HUES48 (cell line): ENCODE measurements at regions not wholly inside any gene's neighbourhood (a gene's known extent, or its start where the extent isn't known, plus 50 kb on each side); places are given as distances from the start of the nearest gene placed in this dataset.
A peak's percentile ranks its signal among the peaks of the same experiment; 100 is the strongest.

Source experiments
- H3K27ac ChIP-seq: one replicate; pipeline ENCODE4 v1.7.0; 2013; ENCODE audit warnings: low read depth, low read length, inconsistent platforms
- H3K27me3 ChIP-seq: 2 replicates; pipeline ENCODE4 v1.6.1; 2013; ENCODE audit warnings: mild to moderate bottlenecking, low read length; ENCODE audit not compliant: control insufficient read depth, insufficient read depth
- H3K36me3 ChIP-seq: 2 replicates; pipeline ENCODE4 v1.6.1; 2013; ENCODE audit warnings: low read length; ENCODE audit not compliant: control insufficient read depth, insufficient read depth
- H3K4me1 ChIP-seq: 2 replicates; pipeline ENCODE4 v1.6.1; 2013; ENCODE audit warnings: mild to moderate bottlenecking, low read length; ENCODE audit not compliant: control insufficient read depth, insufficient read depth
- H3K4me3 ChIP-seq: 2 replicates; pipeline ENCODE4 v1.5.1; 2013; ENCODE audit warnings: mild to moderate bottlenecking, low read depth, low read length
- H3K9ac ChIP-seq: 2 replicates; pipeline ENCODE4 v1.6.1; 2013; ENCODE audit warnings: mild to moderate bottlenecking, low read depth, low read length, moderate library complexity
- H3K9me3 ChIP-seq: 2 replicates; pipeline ENCODE4 v1.6.1; 2013; ENCODE audit warnings: low read length; ENCODE audit not compliant: control insufficient read depth, insufficient read depth

DNA sequence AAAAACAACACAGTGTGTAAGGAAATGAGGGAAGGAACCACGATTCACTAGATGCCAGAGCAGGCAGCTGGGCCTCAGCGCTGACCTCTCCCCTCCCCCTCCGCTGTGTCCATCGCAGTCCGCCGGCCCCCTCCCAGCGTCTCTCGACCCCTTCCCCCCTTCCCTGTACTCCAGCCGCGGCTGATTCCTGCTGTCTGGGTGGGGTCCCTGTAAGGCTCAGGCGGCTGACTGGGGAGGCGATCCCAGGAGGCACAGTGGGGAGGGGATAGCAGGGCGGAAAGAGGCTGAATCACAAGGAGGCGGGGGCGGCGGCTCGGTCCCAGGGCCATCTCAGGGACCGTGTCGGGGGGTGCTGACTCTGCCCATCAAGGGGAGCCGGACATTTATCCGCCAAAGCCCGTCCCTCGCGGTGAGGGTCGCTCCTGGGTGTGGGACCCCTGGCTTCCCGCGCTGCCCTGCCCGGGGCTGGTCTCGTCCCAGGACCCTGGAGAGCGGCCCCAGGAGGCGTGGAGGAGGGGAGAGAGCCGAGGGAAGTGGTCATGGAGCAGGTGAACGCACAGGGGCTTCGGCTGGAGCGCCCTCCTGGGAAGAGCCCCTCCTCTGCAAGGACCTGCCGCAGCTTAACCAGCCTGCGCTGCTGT lies 241.9 kb downstream of the PTPRU start:
- H3K9ac ChIP-seq: no peak overlapping the region
- H3K9me3 ChIP-seq: no peaks in the 10 kb centered on the region
- H3K4me1 ChIP-seq: peaks cover 9% of the 10 kb centered on the region
- H3K27me3 ChIP-seq: no peaks in the 10 kb centered on the region
- H3K27ac ChIP-seq: no peak overlapping the region
- H3K36me3 ChIP-seq: no peaks in the 10 kb centered on the region
- H3K4me3 ChIP-seq: peak overlapping the region; percentile 52

GRCh38 chr1:29475326-29475725 lies 239.0 kb downstream of the PTPRU start:
- no peak overlapping the region for H3K9ac ChIP-seq
- peaks cover 9% of the 10 kb centered on the region for H3K4me1 ChIP-seq
- no peak overlapping the region for H3K27ac ChIP-seq
- no peaks in the 10 kb centered on the region for H3K36me3 ChIP-seq
- H3K9me3 ChIP-seq: no peaks in the 10 kb centered on the region
- no peaks in the 10 kb centered on the region for H3K27me3 ChIP-seq
- no peak overlapping the region for H3K4me3 ChIP-seq

GRCh38 chr1:29474274-29475244 lies 238.2 kb downstream of the PTPRU start:
- no peak overlapping the region for H3K27ac ChIP-seq
- H3K9ac ChIP-seq: no peak overlapping the region
- no peaks in the 10 kb centered on the region for H3K9me3 ChIP-seq
- H3K27me3 ChIP-seq: no peaks in the 10 kb centered on the region
- no peaks in the 10 kb centered on the region for H3K36me3 ChIP-seq
- peaks cover 9% of the 10 kb centered on the region for H3K4me1 ChIP-seq
- no peak overlapping the region for H3K4me3 ChIP-seq

GRCh38 chr1:29473161-29473855 lies 237.0 kb downstream of the PTPRU start:
- Histone ChIP-seq H3K27me3 (no peaks in the 10 kb centered on the region), H3K4me3 (no peak overlapping the region), H3K9me3 (no peaks in the 10 kb centered on the region), H3K9ac (no peak overlapping the region), H3K4me1 (peaks cover 3% of the 10 kb centered on the region; the same call in 1 of the 2 replicates), H3K36me3 (no peaks in the 10 kb centered on the region), H3K27ac (no peak overlapping the region)

DNA sequence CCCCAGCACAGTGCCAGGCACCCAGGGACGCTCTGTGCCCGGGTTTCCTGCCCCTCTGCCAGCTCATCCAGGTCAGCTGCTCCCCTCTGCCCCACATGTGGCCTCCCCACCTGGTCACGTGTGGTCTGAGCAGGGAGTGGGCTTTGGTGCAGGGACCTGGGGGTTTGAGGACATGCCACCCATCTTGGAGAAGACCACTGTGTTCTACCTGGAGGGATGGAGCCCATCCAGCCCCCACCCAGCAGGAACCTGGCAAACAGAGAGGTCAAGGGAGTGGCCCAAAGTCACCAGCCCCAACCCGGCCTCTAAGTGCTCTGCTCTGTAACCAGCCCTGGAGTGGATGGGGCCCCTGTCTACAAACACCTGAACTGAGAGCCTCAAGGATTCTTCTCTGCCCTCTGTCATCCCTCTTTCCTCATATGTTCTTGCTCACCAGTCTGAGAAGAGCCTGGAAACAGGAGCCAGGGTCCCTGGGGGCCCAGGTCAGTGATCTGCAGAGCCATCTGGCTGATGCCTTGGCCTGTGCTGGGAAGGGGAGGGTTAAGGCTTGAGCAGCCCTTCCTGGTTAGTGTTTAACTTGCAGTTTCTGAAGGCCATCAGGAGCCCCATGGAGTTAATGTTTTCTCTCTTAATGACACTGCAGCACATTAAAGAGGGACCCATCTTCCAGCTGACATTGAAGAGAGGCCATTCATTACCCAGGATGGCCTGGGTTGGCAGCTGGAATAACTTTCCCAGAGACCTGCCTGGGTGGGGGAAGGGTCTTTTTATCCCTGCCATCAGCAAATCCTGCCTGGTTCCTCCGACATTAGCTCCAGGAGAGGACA lies 235.4 kb downstream of the PTPRU start:
- Histone ChIP-seq H3K9ac (no peak overlapping the region), H3K27ac (no peak overlapping the region), H3K9me3 (no peaks in the 10 kb centered on the region), H3K4me1 (no peaks in the 10 kb centered on the region), H3K36me3 (no peaks in the 10 kb centered on the region), H3K27me3 (no peaks in the 10 kb centered on the region), H3K4me3 (no peak overlapping the region)

- no peak overlapping the region for H3K9ac ChIP-seq
- no peak overlapping the region for H3K27ac ChIP-seq
- no peaks in the 10 kb centered on the region for H3K36me3 ChIP-seq
- no peaks in the 10 kb centered on the region for H3K4me1 ChIP-seq
- H3K9me3 ChIP-seq: no peaks in the 10 kb centered on the region
- H3K27me3 ChIP-seq: no peaks in the 10 kb centered on the region
- no peak overlapping the region for H3K4me3 ChIP-seq
Measured at GRCh38 chr1:29470788-29471119, 234.4 kb downstream of the PTPRU start.

DNA sequence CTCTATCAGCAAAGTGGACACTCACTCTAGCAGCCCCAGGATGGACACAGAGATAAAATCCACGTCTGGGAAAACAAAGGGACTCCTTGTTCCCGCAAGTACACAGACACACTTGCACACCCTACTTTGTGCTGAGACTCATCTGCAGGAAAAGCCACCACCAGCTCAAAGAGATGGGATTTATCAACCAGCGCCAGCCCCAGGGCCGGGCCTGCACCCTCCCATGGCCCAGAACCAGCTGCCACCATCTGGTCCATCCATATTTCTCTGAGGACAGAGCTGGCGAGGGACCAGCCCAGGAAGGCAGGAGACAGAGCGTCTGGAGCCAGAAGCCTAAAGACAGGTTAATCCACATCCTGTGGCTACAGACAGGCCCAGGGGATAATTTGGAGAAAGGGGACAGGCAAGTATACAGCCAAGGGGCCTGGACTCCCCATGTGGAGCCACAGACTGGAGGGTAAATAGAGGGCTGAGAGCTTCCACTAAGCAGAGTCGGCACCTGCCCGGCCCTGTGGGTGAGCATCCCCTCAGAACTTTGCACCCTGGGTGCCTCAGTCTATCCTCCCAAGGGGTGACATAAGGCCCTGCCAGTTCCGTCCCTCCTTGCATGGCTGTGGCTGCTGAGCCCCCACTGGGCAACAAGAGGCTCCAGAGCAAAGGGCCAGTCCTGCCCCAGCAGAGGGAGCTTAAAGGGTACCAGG lies 233.9 kb downstream of the PTPRU start:
- no peak overlapping the region for H3K27ac ChIP-seq
- H3K4me1 ChIP-seq: no peaks in the 10 kb centered on the region
- H3K4me3 ChIP-seq: no peak overlapping the region
- no peaks in the 10 kb centered on the region for H3K27me3 ChIP-seq
- H3K9ac ChIP-seq: no peak overlapping the region
- no peaks in the 10 kb centered on the region for H3K36me3 ChIP-seq
- H3K9me3 ChIP-seq: no peaks in the 10 kb centered on the region

DNA sequence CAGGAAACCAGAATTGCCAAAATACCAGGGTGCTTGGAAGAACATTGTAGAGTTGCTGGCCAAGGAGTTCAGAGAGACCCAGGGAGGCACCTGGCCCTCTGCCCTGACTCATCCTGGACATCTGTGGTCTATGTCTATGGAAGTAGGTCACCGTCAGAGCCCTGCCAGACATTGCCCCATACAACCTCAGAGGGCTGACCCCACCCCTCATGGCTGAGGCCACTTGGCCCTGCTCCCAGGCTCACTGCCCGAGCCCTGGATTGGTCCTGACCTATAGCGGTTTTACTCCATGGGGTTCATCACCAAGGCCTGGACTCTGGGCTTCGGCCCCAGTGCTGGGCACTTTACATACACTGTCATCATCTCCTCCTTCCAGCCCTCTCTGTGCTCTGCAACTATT lies 233.1 kb downstream of the PTPRU start:
- Histone ChIP-seq H3K36me3 (no peaks in the 10 kb centered on the region), H3K9me3 (no peaks in the 10 kb centered on the region), H3K27ac (no peak overlapping the region), H3K4me1 (no peaks in the 10 kb centered on the region), H3K27me3 (no peaks in the 10 kb centered on the region), H3K9ac (no peak overlapping the region), H3K4me3 (no peak overlapping the region)

GRCh38 chr1:29467989-29468900 lies 231.9 kb downstream of the PTPRU start:
- Histone ChIP-seq H3K4me1 (no peaks in the 10 kb centered on the region), H3K9ac (no peak overlapping the region), H3K36me3 (no peaks in the 10 kb centered on the region), H3K27me3 (no peaks in the 10 kb centered on the region), H3K27ac (no peak overlapping the region), H3K4me3 (no peak overlapping the region), H3K9me3 (no peaks in the 10 kb centered on the region)
